SH-SY5Y (cell line): ENCODE measurements at regions not wholly inside any gene's neighbourhood (a gene's known extent, or its start where the extent isn't known, plus 50 kb on each side); places are given as distances from the start of the nearest gene placed in this dataset.

Experiments
- GATA2 ChIP-seq: IDR thresholded peaks from 2 replicates; pipeline ENCODE4 v1.6.1; 2011; ENCODE audit warnings: mild to moderate bottlenecking, low read depth, low read length
- GATA3 ChIP-seq: IDR thresholded peaks from 2 replicates; pipeline ENCODE4 v1.6.1; 2011; ENCODE audit warnings: low read depth, mild to moderate bottlenecking, low read length, moderate library complexity

- TF ChIP-seq GATA2: no peak
- no peak for TF ChIP-seq GATA3
These were observed 585.6 kb downstream of the UTRN start for GRCh38 chr6:144870782-144871181.
